ENCODE measurements at regions not wholly inside any gene's neighbourhood (a gene's known extent, or its start where the extent isn't known, plus 50 kb on each side); places are given as distances from the start of the nearest gene placed in this dataset.

GRCh38 chr17:69713815-69714214, 299.3 kb downstream of the MAP2K6 start:
- Histone ChIP-seq H3K27ac (no peak overlapping the region), H3K4me3 (no peak overlapping the region), H3K4me1 (replicated peaks in 1 of 2) (peaks cover 16 to 22% of the 10 kb centered on the region in 2 donors)
- in situ Hi-C loops (cut with MboI; ENCODE audit: low pct_unique_long_range_greater_than_20kb in 2 of 9, low sequenced_read_pairs in 9 of 9, unreplicated experiment in 9 of 9), result no loop called here
- ATAC-seq (replicated peaks in 6 of 8), result no peak
- 54 to 92% (median 85%) methylated on average over 2 to 4 of the region's 4 CpGs; no CpG with 5 or more reads in 1 of the 10 experiments for WGBS, 10 experiments

GRCh38 chr17:69714669-69715068, 300.2 kb downstream of the MAP2K6 start:
- Histone ChIP-seq H3K4me3 (no peak overlapping the region), H3K27ac (no peak overlapping the region), H3K4me1 (replicated peaks in 1 of 2) (peaks cover 16 to 22% of the 10 kb centered on the region in 2 donors)
- no peak for ATAC-seq (replicated peaks in 6 of 8)
- in situ Hi-C loops (cut with MboI; ENCODE audit: low pct_unique_long_range_greater_than_20kb in 2 of 9, low sequenced_read_pairs in 9 of 9, unreplicated experiment in 9 of 9), result no loop called here
- 40 to 100% (median 92%) methylated on average over 1 to 2 of the region's 2 CpGs; no CpG with 5 or more reads in 4 of the 10 experiments for WGBS, 10 experiments

- 33 to 100% (median 93%) methylated on average over 1 to 4 of the region's 4 CpGs; no CpG with 5 or more reads in 1 of the 10 experiments for WGBS, 10 experiments
- Histone ChIP-seq H3K27ac (no peak overlapping the region), H3K4me1 (replicated peaks in 1 of 2) (peaks cover 14 to 22% of the 10 kb centered on the region in 2 donors), H3K4me3 (no peak overlapping the region)
- ATAC-seq (replicated peaks in 6 of 8), result no peak
- in situ Hi-C loops (cut with MboI; ENCODE audit: low pct_unique_long_range_greater_than_20kb in 2 of 9, low sequenced_read_pairs in 9 of 9, unreplicated experiment in 9 of 9), result no loop called here
Measured at GRCh38 chr17:69715656-69716055, 301.2 kb downstream of the MAP2K6 start.

DNA sequence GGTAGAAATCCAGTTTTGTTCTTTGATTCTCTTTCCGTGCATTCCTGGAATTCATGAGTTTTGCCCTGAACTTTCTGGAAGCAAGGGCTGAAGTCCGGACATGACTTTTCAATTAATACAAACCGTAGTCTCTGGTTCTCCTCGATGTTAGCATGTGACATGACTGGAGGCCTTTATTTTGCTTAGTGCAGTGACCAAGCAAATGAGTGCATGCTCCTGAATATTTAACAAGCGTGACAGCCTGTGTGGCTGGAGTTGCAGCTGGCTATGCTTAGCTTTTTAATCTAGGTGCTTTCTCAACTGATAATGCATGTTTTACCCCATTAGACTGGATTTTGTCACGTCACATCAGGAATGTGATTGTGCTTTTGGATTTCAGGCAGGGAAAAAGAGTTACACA, 302.1 kb downstream of the MAP2K6 start:
- WGBS, 10 experiments, result 2 to 100% (median 66%) methylated on average over 1 to 6 of the region's 6 CpGs; no CpG with 5 or more reads in 1 of the 10 experiments
- H3K27ac ChIP-seq, result no peak overlapping the region
- in situ Hi-C loops (cut with MboI; ENCODE audit: low pct_unique_long_range_greater_than_20kb in 2 of 9, low sequenced_read_pairs in 9 of 9, unreplicated experiment in 9 of 9), result no loop called here
- peak in 7 of 8 experiments; percentile 51 to 97 (median 72) for ATAC-seq (replicated peaks in 6 of 8)
- H3K4me3 ChIP-seq, result no peak overlapping the region
- H3K4me1 ChIP-seq (replicated peaks in 1 of 2), result peaks cover 7 to 14% of the 10 kb centered on the region in 2 donors

- H3K4me1 ChIP-seq (replicated peaks in 1 of 2), result peaks cover under 1 to 7% of the 10 kb centered on the region in 2 donors
- in situ Hi-C loops (cut with MboI; ENCODE audit: low pct_unique_long_range_greater_than_20kb in 2 of 9, low sequenced_read_pairs in 9 of 9, unreplicated experiment in 9 of 9), result no loop called here
- 0 to 67% (median 37%) methylated on average over 1 to 2 of the region's 2 CpGs; no CpG with 5 or more reads in 2 of the 10 experiments for WGBS, 10 experiments
- ATAC-seq (replicated peaks in 6 of 8), result no peak
- H3K4me3 ChIP-seq, result no peak overlapping the region
- no peak overlapping the region for H3K27ac ChIP-seq
Measured at GRCh38 chr17:69717214-69717613, 302.7 kb downstream of the MAP2K6 start.

DNA sequence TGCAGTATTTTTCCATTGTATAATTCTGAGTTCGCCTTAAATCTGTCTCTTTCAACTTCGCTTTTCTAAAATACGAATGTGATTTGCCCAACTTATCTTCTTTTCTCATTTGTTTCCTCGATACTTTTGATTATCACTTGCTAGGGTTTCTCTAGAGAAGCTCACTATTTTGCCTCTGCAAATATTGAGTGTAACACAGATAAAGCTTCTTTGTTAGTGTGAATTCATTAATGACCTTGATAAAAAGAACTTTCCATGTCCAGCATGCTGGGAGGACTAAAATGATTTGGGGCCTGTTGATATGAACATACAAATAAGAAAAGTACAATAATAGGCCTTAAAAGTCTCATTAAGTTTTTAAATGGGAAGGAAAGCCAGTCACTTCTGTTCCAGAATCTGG, 303.3 kb downstream of the MAP2K6 start:
- no peak for ATAC-seq (replicated peaks in 6 of 8)
- peaks cover 0 to 1% of the 10 kb centered on the region in 2 donors for H3K4me1 ChIP-seq (replicated peaks in 1 of 2)
- no peak overlapping the region for H3K27ac ChIP-seq
- no peak overlapping the region for H3K4me3 ChIP-seq
- 74 to 100% (median 90%) methylated on average over 3 to 4 of the region's 4 CpGs for WGBS, 10 experiments
- in situ Hi-C loops (cut with MboI; ENCODE audit: low pct_unique_long_range_greater_than_20kb in 2 of 9, low sequenced_read_pairs in 9 of 9, unreplicated experiment in 9 of 9), result no loop called here

DNA sequence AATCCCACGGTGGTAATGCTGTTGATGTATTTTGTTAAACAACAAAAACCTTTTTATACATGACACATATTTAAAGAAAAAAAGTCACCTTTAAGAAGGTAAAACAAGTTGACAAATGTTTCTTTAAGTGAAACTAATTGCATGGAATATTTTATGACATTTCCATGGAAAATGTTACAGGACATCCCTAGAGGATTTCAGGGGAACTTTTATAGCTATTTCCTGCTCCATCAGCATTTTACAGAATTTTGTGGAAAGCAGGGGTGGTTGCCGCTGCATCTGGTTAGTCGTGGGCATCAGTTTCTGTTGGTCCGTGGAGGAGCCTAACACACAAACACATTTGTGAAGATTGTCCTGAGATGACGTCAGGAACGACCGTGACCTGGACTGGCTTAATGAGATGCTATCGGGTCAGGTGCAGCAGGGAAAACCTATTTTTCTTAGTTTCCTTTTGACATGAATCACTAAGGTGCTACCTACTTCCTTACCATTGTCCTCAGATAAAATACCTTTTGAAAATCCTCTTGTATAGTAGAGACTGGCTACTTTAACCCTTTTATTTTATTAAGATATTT, 305.1 kb downstream of the MAP2K6 start:
- WGBS, 10 experiments, result 32 to 100% (median 90%) methylated on average over 2 to 8 of the region's 8 CpGs; no CpG with 5 or more reads in 2 of the 10 experiments
- Histone ChIP-seq H3K4me3 (no peak overlapping the region), H3K27ac (no peak overlapping the region), H3K4me1 (replicated peaks in 1 of 2) (no peaks in the 10 kb centered on the region)
- in situ Hi-C loops (cut with MboI; ENCODE audit: low pct_unique_long_range_greater_than_20kb in 2 of 9, low sequenced_read_pairs in 9 of 9, unreplicated experiment in 9 of 9), result no loop called here
- ATAC-seq (replicated peaks in 6 of 8), result no peak

- ATAC-seq (replicated peaks in 6 of 8), result no peak
- 0 to 100% (median 71%) methylated on average over 1 to 2 of the region's 2 CpGs; no CpG with 5 or more reads in 1 of the 10 experiments for WGBS, 10 experiments
Measured at GRCh38 chr17:69722518-69722917, 308.0 kb downstream of the MAP2K6 start.

DNA sequence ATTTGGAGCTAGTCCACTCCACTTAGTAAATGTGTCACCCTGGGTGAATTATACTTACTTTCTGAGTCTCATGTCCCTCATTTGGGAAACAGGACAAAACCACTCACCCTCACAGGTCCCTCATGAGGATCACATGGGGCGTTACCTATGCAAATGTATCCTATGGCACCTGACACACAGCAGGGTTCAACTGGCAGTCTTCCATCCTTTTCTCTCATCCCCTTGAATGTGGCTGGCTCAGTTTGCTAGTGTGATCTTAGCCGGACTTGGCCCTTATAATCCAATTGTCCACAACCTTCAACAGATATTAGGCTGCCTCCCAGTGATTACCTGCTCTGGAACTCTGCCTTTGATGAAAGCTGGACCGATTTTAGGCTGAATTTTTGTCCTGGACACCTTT, 308.8 kb downstream of the MAP2K6 start:
- Histone ChIP-seq H3K4me1 (replicated peaks in 1 of 2) (no peaks in the 10 kb centered on the region), H3K27ac (no peak overlapping the region), H3K4me3 (no peak overlapping the region)
- WGBS, 10 experiments, result 17 to 100% (median 61%) methylated on average over 1 to 3 of the region's 3 CpGs; no CpG with 5 or more reads in 2 of the 10 experiments
- ATAC-seq (replicated peaks in 6 of 8), result no peak
- in situ Hi-C loops (cut with MboI; ENCODE audit: low pct_unique_long_range_greater_than_20kb in 2 of 9, low sequenced_read_pairs in 9 of 9, unreplicated experiment in 9 of 9), result no loop called here

More at GRCh38 chr17:69722518-69722917, 308.0 kb downstream of the MAP2K6 start:
- H3K27ac ChIP-seq, result no peak overlapping the region
- H3K4me1 ChIP-seq (replicated peaks in 1 of 2), result no peaks in the 10 kb centered on the region
- H3K4me3 ChIP-seq, result no peak overlapping the region
- in situ Hi-C loops (cut with MboI; ENCODE audit: low pct_unique_long_range_greater_than_20kb in 2 of 9, low sequenced_read_pairs in 9 of 9, unreplicated experiment in 9 of 9), result no loop called here

GRCh38 chr17:69723741-69724140, 309.2 kb downstream of the MAP2K6 start:
- peak in 1 of 8 experiments; percentile 25 for ATAC-seq (replicated peaks in 6 of 8)
- Histone ChIP-seq H3K4me3 (no peak overlapping the region), H3K27ac (no peak overlapping the region), H3K4me1 (replicated peaks in 1 of 2) (no peaks in the 10 kb centered on the region)
- in situ Hi-C loops (cut with MboI; ENCODE audit: low pct_unique_long_range_greater_than_20kb in 2 of 9, low sequenced_read_pairs in 9 of 9, unreplicated experiment in 9 of 9), result no loop called here

GRCh38 chr17:69724238-69724637, 309.7 kb downstream of the MAP2K6 start:
- ATAC-seq (replicated peaks in 6 of 8), result no peak
- WGBS, 10 experiments, result 14 to 100% (median 61%) methylated on average over 1 of the region's 1 CpG; no CpG with 5 or more reads in 2 of the 10 experiments
- in situ Hi-C loops (cut with MboI; ENCODE audit: low pct_unique_long_range_greater_than_20kb in 2 of 9, low sequenced_read_pairs in 9 of 9, unreplicated experiment in 9 of 9), result no loop called here
- Histone ChIP-seq H3K4me3 (no peak overlapping the region), H3K4me1 (replicated peaks in 1 of 2) (no peaks in the 10 kb centered on the region), H3K27ac (no peak overlapping the region)

- Histone ChIP-seq H3K27ac (no peak overlapping the region), H3K4me1 (replicated peaks in 1 of 2) (no peaks in the 10 kb centered on the region), H3K4me3 (no peak overlapping the region)
- in situ Hi-C loops (cut with MboI; ENCODE audit: low pct_unique_long_range_greater_than_20kb in 2 of 9, low sequenced_read_pairs in 9 of 9, unreplicated experiment in 9 of 9), result no loop called here
- WGBS, 10 experiments, result 17 to 81% (median 33%) methylated on average over 3 of the region's 3 CpGs; no CpG with 5 or more reads in 5 of the 10 experiments
- no peak for ATAC-seq (replicated peaks in 6 of 8)
Measured at GRCh38 chr17:69725146-69725545, 310.6 kb downstream of the MAP2K6 start.

GRCh38 chr17:69728816-69729215, 314.3 kb downstream of the MAP2K6 start:
- in situ Hi-C loops (cut with MboI; ENCODE audit: low pct_unique_long_range_greater_than_20kb in 2 of 9, low sequenced_read_pairs in 9 of 9, unreplicated experiment in 9 of 9), result no loop called here
- ATAC-seq (replicated peaks in 6 of 8), result no peak
- Histone ChIP-seq H3K4me1 (replicated peaks in 1 of 2) (no peaks in the 10 kb centered on the region), H3K4me3 (no peak overlapping the region), H3K27ac (no peak overlapping the region)
- 23 to 100% (median 89%) methylated on average over 1 to 2 of the region's 2 CpGs for WGBS, 10 experiments

- Histone ChIP-seq H3K4me1 (replicated peaks in 1 of 2) (no peaks in the 10 kb centered on the region), H3K27ac (no peak overlapping the region), H3K4me3 (no peak overlapping the region)
- ATAC-seq (replicated peaks in 6 of 8), result no peak
- in situ Hi-C loops (cut with MboI; ENCODE audit: low pct_unique_long_range_greater_than_20kb in 2 of 9, low sequenced_read_pairs in 9 of 9, unreplicated experiment in 9 of 9), result no loop called here
Measured at GRCh38 chr17:69729944-69730343, 315.4 kb downstream of the MAP2K6 start.
